ENCODE measurements at regions not wholly inside any gene's neighbourhood (a gene's known extent, or its start where the extent isn't known, plus 50 kb on each side); places are given as distances from the start of the nearest gene placed in this dataset.

DNA sequence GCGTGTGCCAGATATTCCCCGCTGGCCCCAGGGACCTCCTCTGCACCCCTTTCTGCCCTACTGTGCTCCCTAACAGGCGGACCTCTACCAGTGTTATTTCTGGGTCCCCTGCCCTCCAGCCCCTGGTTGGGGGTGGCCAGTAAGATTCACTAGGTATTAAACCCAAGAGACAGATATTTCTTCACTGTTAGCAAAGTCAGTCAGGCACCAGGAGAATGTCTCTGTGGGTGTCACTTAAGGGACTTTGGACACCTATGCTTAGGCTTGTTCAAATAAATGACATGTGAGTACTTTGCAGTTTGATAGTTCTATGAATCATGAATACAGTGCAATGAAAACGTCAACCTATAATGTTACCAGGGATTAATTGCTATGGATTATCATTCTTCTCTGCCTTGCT is 234.3 kb upstream of the IGFBP3 start:
- TF ChIP-seq NR3C1 (CRISPR knock-in tag; conservative IDR thresholded peaks at IDR 0.05; ENCODE audit: low read depth) (no peak), ZNF263 (CRISPR knock-in tag; IDR thresholded peaks at IDR 0.05; ENCODE audit: low read depth) (no peak), JUN (CRISPR knock-in tag; IDR thresholded peaks at IDR 0.05) (no peak), ZNF138 (CRISPR knock-in tag; conservative IDR thresholded peaks at IDR 0.05) (no peak), RELA (CRISPR knock-in tag; IDR thresholded peaks at IDR 0.05; ENCODE audit: borderline replicate concordance) (no peak), SMAD4 (CRISPR knock-in tag; IDR thresholded peaks at IDR 0.05) (no peak), SP1 (CRISPR knock-in tag; conservative IDR thresholded peaks at IDR 0.05) (no peak), CREB1 (CRISPR knock-in tag; IDR thresholded peaks at IDR 0.05) (no peak), MLX (CRISPR knock-in tag; IDR thresholded peaks at IDR 0.05) (no peak), SMAD3 (CRISPR knock-in tag; IDR thresholded peaks at IDR 0.05; ENCODE audit: borderline replicate concordance) (no peak), ETV6 (CRISPR knock-in tag; IDR thresholded peaks at IDR 0.05) (no peak)
- TF ChIP-seq, protein P1, sequence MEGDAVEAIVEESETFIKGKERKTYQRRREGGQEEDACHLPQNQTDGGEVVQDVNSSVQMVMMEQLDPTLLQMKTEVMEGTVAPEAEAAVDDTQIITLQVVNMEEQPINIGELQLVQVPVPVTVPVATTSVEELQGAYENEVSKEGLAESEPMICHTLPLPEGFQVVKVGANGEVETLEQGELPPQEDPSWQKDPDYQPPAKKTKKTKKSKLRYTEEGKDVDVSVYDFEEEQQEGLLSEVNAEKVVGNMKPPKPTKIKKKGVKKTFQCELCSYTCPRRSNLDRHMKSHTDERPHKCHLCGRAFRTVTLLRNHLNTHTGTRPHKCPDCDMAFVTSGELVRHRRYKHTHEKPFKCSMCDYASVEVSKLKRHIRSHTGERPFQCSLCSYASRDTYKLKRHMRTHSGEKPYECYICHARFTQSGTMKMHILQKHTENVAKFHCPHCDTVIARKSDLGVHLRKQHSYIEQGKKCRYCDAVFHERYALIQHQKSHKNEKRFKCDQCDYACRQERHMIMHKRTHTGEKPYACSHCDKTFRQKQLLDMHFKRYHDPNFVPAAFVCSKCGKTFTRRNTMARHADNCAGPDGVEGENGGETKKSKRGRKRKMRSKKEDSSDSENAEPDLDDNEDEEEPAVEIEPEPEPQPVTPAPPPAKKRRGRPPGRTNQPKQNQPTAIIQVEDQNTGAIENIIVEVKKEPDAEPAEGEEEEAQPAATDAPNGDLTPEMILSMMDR (IDR thresholded peaks at IDR 0.05): no peak
- TF ChIP-seq, protein P2, sequence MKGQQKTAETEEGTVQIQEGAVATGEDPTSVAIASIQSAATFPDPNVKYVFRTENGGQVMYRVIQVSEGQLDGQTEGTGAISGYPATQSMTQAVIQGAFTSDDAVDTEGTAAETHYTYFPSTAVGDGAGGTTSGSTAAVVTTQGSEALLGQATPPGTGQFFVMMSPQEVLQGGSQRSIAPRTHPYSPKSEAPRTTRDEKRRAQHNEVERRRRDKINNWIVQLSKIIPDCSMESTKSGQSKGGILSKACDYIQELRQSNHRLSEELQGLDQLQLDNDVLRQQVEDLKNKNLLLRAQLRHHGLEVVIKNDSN (CRISPR knock-in tag; IDR thresholded peaks at IDR 0.05): no peak
- TF ChIP-seq, protein P3, sequence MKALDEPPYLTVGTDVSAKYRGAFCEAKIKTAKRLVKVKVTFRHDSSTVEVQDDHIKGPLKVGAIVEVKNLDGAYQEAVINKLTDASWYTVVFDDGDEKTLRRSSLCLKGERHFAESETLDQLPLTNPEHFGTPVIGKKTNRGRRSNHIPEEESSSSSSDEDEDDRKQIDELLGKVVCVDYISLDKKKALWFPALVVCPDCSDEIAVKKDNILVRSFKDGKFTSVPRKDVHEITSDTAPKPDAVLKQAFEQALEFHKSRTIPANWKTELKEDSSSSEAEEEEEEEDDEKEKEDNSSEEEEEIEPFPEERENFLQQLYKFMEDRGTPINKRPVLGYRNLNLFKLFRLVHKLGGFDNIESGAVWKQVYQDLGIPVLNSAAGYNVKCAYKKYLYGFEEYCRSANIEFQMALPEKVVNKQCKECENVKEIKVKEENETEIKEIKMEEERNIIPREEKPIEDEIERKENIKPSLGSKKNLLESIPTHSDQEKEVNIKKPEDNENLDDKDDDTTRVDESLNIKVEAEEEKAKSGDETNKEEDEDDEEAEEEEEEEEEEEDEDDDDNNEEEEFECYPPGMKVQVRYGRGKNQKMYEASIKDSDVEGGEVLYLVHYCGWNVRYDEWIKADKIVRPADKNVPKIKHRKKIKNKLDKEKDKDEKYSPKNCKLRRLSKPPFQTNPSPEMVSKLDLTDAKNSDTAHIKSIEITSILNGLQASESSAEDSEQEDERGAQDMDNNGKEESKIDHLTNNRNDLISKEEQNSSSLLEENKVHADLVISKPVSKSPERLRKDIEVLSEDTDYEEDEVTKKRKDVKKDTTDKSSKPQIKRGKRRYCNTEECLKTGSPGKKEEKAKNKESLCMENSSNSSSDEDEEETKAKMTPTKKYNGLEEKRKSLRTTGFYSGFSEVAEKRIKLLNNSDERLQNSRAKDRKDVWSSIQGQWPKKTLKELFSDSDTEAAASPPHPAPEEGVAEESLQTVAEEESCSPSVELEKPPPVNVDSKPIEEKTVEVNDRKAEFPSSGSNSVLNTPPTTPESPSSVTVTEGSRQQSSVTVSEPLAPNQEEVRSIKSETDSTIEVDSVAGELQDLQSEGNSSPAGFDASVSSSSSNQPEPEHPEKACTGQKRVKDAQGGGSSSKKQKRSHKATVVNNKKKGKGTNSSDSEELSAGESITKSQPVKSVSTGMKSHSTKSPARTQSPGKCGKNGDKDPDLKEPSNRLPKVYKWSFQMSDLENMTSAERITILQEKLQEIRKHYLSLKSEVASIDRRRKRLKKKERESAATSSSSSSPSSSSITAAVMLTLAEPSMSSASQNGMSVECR (CRISPR knock-in tag; IDR thresholded peaks at IDR 0.05; ENCODE audit: borderline replicate concordance): no peak
